SH-SY5Y (cell line): ENCODE measurements at regions not wholly inside any gene's neighbourhood (a gene's known extent, or its start where the extent isn't known, plus 50 kb on each side); places are given as distances from the start of the nearest gene placed in this dataset.

Source experiments
- GATA2 ChIP-seq: IDR thresholded peaks from 2 replicates; pipeline ENCODE4 v1.6.1; 2011; ENCODE audit warnings: mild to moderate bottlenecking, low read depth, low read length
- GATA3 ChIP-seq: IDR thresholded peaks from 2 replicates; pipeline ENCODE4 v1.6.1; 2011; ENCODE audit warnings: low read depth, mild to moderate bottlenecking, low read length, moderate library complexity

GRCh38 chr9:22773501-22774220 is 327.0 kb downstream of the DMRTA1 start:
- TF ChIP-seq GATA2 (no peak), GATA3 (no peak)
